GM10266 (cell line): ENCODE measurements at regions not wholly inside any gene's neighbourhood (a gene's known extent, or its start where the extent isn't known, plus 50 kb on each side); places are given as distances from the start of the nearest gene placed in this dataset.

ENCODE experiments used
- DNase-seq: peaks from one replicate; pipeline ENCODE4 v3.0.0; 2012; ENCODE audit errors: extremely low spot score
- CTCF ChIP-seq: IDR thresholded peaks from 2 replicates; pipeline ENCODE4 v1.5.1; 2012; ENCODE audit warnings: mild to moderate bottlenecking, low read depth; ENCODE audit not compliant: control insufficient read depth, insufficient read depth; ENCODE audit errors: missing control alignments

DNA sequence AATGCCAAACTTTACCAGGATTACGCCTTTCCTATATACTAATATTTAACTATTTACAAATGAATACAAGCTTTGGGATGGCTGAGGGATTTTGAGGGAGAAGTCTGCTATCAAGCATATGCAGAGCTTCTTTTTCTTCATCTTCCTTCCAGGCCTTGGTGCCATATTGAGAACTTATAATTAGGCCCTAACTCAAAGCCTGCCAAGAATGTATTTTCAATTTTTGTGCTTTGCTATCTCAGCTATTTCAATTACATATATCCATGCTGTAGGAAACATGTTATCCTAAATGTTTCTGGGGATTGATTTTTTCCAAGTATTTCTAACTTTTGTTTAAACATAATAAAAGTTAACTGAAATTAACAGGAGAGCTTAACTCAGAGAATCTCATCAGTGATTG lies 425.0 kb upstream of the GRM7 start:
- TF ChIP-seq CTCF = no peak
- DNase-seq = no peak

DNA sequence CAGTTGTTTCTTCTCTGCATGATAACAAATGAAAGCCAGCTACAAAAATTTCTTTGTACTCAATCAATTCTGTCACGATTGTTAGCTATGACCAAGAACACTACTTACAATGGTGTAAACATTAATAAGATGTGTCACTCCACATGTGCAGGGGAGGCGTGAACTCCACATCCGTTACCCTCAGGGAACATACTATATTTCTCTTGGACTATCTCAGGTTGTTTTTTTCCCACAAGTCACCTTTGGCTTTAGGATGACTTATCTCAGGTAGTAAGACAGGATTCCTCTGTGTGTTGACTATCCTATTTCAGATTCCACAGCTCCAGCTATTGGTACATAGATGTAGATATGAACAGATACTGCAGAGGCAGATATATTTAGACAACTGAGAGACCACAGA lies 423.3 kb upstream of the GRM7 start:
- TF ChIP-seq CTCF = no peak
- DNase-seq = no peak

DNA sequence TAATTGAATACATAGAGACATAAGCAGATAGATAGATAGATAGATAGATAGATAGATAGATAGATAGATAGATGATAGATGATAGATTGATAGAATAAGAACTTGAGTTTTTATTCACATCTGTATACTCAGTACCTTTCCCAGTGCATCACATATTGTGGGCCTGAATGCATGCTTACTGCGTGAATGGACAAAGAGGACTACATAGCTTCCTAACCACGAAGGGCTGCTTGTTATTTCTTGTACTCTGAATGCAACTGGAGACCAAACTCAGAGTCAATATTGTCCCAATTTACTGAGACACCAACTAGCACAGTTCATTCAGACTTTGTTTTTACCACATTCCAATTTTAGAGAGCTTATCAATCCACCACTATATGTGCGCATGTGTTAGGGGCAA lies 422.9 kb upstream of the GRM7 start:
- TF ChIP-seq CTCF = no peak
- no peak for DNase-seq

GRCh38 chr3:6439226-6439625 lies 421.7 kb upstream of the GRM7 start:
- TF ChIP-seq CTCF = no peak

GRCh38 chr3:6439824-6440223 lies 421.1 kb upstream of the GRM7 start:
- TF ChIP-seq CTCF = no peak
- no peak for DNase-seq

More at GRCh38 chr3:6439226-6439625, 421.7 kb upstream of the GRM7 start:
- DNase-seq = no peak

- TF ChIP-seq CTCF = no peak
- no peak for DNase-seq
These were observed 415.8 kb upstream of the GRM7 start for GRCh38 chr3:6444888-6445658.

DNA sequence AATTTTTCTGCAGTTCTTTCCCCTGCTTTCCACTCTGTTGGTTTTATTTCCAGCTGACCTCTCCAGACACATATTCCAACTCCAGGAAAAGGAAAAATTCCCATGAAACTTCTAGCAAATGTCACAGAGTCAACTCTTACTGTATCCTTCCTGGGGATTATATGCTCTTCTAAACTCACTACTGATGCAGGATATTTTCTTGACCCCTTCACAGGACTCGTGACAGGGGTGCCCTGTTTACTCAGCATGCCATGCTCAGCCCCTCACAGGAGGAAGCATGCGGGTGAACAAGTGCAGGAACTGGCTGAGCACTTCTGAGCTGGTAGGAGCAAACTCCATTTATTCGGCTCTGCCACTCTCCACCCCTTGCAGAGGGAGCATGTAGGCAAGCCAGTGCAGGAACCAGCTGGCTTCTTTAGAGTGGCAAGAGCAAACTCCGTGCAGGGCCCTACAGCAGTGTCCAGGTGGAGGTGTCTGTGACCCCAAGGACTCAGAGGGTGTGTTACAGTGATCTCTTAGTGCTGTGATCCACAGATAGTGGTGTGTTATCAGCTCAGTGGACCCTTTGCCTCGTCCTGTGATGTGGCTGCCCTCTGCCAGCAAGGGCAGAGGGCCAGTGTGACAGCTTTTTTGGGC lies 413.6 kb upstream of the GRM7 start:
- no peak for DNase-seq
- TF ChIP-seq CTCF = no peak
